Right lobe of liver (tissue), 4 donors: ENCODE measurements at regions not wholly inside any gene's neighbourhood (a gene's known extent, or its start where the extent isn't known, plus 50 kb on each side); places are given as distances from the start of the nearest gene placed in this dataset.

Experiments used
- CTCF ChIP-seq, 4 donors: fragments of 200-600 bp in 3 of 4; fragments of 450-650 bp in 1 of 4; IDR thresholded peaks; one replicate each; pipeline versions ENCODE4 v1.5.1 to v1.8.0; 2016 to 2022; ENCODE audit warnings: antibody characterized with exemption in 4 of 4, mild to moderate bottlenecking in 2 of 4
- POLR2A ChIP-seq: fragments of 450-650 bp; IDR thresholded peaks from one replicate; pipeline ENCODE4 v1.6.1; 2017; ENCODE audit warnings: antibody characterized with exemption, mild to moderate bottlenecking
- donor health status: DM: no; HTN: no; CAD: no.
- donor health status: DM: no; HTN: no; CAD: no.
- donor health status: DM: no; HTN: yes; CAD: no.

- no peak for TF ChIP-seq CTCF (IDR thresholded peaks at IDR 0.05)
- no peak for TF ChIP-seq POLR2A
These were observed 528.6 kb upstream of the PTPRD start for GRCh38 chr9:11141357-11141756.
